ENCODE measurements at regions not wholly inside any gene's neighbourhood (a gene's known extent, or its start where the extent isn't known, plus 50 kb on each side); places are given as distances from the start of the nearest gene placed in this dataset.

DNA sequence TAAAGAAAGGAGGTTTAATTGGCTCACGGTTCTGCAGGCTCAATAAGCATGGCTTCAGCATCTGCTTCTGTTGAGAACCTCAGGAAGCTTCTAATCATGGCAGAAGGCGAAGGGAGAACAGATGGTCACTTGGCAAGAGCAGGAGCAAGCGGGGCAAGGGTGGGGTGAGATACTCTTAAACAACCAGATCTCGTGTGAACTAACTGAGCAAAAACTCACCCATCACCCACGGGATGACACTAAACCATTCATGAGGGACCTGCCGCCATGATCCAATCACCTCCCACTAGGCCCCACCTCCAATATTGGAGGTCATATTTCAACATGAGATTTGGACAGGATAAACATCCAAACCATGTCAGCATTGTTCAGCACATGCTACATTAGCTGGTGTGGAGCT lies 89.1 kb upstream of the HAND1 start:
- no peaks in the 10 kb centered on the region for H3K4me1 Mint-ChIP-seq (ENCODE audit: low read depth, unreplicated experiment)
- H3K4me3 ChIP-seq (ENCODE audit: insufficient read depth, low read depth, low read length) = no peak overlapping the region
- H3K79me2 ChIP-seq (ENCODE audit: insufficient read depth, low read length) = no peaks in the 10 kb centered on the region
- no peaks in the 10 kb centered on the region for H3K4me1 ChIP-seq (ENCODE audit: insufficient read depth, low read length)
- no peak overlapping the region for H3K27ac Mint-ChIP-seq (ENCODE audit: unreplicated experiment)
- H3K36me3 Mint-ChIP-seq (ENCODE audit: low read depth, unreplicated experiment) = no peaks in the 10 kb centered on the region
- peaks cover 25% of the 10 kb centered on the region for H3K27me3 Mint-ChIP-seq (ENCODE audit: low read depth, unreplicated experiment)
- TF ChIP-seq EZH2 (IDR thresholded peaks at IDR 0.05; ENCODE audit: insufficient read depth, low read length) = no peak
- TF ChIP-seq, protein P1, sequence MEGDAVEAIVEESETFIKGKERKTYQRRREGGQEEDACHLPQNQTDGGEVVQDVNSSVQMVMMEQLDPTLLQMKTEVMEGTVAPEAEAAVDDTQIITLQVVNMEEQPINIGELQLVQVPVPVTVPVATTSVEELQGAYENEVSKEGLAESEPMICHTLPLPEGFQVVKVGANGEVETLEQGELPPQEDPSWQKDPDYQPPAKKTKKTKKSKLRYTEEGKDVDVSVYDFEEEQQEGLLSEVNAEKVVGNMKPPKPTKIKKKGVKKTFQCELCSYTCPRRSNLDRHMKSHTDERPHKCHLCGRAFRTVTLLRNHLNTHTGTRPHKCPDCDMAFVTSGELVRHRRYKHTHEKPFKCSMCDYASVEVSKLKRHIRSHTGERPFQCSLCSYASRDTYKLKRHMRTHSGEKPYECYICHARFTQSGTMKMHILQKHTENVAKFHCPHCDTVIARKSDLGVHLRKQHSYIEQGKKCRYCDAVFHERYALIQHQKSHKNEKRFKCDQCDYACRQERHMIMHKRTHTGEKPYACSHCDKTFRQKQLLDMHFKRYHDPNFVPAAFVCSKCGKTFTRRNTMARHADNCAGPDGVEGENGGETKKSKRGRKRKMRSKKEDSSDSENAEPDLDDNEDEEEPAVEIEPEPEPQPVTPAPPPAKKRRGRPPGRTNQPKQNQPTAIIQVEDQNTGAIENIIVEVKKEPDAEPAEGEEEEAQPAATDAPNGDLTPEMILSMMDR (IDR thresholded peaks at IDR 0.05; ENCODE audit: insufficient read depth, low read depth, low read length) = no peak
- no peaks in the 10 kb centered on the region for H4K20me1 ChIP-seq (ENCODE audit: insufficient read depth, low read length)
- no peaks in the 10 kb centered on the region for H3K36me3 ChIP-seq (ENCODE audit: insufficient read depth, low read length)
- H3K9me3 ChIP-seq (ENCODE audit: insufficient read depth, low read depth, low read length) = no peaks in the 10 kb centered on the region
- no peak overlapping the region for H3K9ac ChIP-seq (ENCODE audit: low read length)
- no peak overlapping the region for H3K4me2 ChIP-seq (ENCODE audit: low read length)
- H3K4me3 Mint-ChIP-seq (ENCODE audit: unreplicated experiment) = no peak overlapping the region
- H3K9me3 Mint-ChIP-seq (ENCODE audit: unreplicated experiment) = no peaks in the 10 kb centered on the region
- no peak overlapping the region for H3K27ac ChIP-seq (ENCODE audit: low read depth, low read length)
- DNase-seq (ENCODE audit: low read depth) = no peak
- no peak for FAIRE-seq
- H3K27me3 ChIP-seq (ENCODE audit: insufficient read depth, low read length) = peaks cover 16% of the 10 kb centered on the region
- H2AFZ ChIP-seq (ENCODE audit: low read depth, low read length) = no peak overlapping the region

DNA sequence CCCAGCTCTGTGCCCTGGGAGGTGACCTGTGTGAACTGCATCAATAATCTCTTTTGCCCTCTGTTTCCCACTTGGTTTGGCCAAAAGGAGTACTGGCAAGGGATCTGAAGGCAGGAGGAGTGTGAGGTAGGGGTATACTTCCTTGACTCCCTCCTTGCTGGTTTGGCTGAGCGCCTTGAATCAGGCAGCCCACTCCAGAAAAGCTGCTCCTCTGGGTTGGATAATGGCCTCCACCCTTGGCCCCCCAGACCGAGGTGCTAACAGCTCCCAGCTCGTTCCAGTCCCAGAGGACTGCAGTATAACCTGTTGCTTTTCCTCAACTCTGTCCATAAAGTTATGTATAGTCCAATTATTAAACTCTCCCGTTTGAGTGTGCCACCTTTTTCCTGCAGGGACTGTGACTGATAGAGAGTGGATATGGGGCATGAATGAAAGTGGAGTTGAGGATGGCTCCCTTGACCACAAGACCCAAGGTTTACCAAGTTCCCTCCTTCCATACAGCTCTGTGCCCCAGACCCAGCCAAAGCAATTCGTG lies 88.2 kb upstream of the HAND1 start:
- Histone ChIP-seq H3K27ac (ENCODE audit: low read depth, low read length) (no peak overlapping the region), H3K27me3 (ENCODE audit: insufficient read depth, low read length) (peaks cover 11% of the 10 kb centered on the region), H3K4me2 (ENCODE audit: low read length) (no peak overlapping the region), H4K20me1 (ENCODE audit: insufficient read depth, low read length) (no peaks in the 10 kb centered on the region), H3K4me1 (ENCODE audit: insufficient read depth, low read length) (no peaks in the 10 kb centered on the region), H3K79me2 (ENCODE audit: insufficient read depth, low read length) (no peaks in the 10 kb centered on the region), H3K9me3 (ENCODE audit: insufficient read depth, low read depth, low read length) (no peaks in the 10 kb centered on the region), H3K9ac (ENCODE audit: low read length) (no peak overlapping the region), H3K4me3 (ENCODE audit: insufficient read depth, low read depth, low read length) (no peak overlapping the region), H2AFZ (ENCODE audit: low read depth, low read length) (no peak overlapping the region), H3K36me3 (ENCODE audit: insufficient read depth, low read length) (no peaks in the 10 kb centered on the region)
- FAIRE-seq (no peak), DNase-seq (ENCODE audit: low read depth) (no peak)
- no peak overlapping the region for H3K27ac Mint-ChIP-seq (ENCODE audit: unreplicated experiment)
- no peaks in the 10 kb centered on the region for H3K4me1 Mint-ChIP-seq (ENCODE audit: low read depth, unreplicated experiment)
- no peaks in the 10 kb centered on the region for H3K36me3 Mint-ChIP-seq (ENCODE audit: low read depth, unreplicated experiment)
- TF ChIP-seq EZH2 (IDR thresholded peaks at IDR 0.05; ENCODE audit: insufficient read depth, low read length) = no peak
- TF ChIP-seq, protein P1 (IDR thresholded peaks at IDR 0.05; ENCODE audit: insufficient read depth, low read depth, low read length) = no peak
- no peaks in the 10 kb centered on the region for H3K9me3 Mint-ChIP-seq (ENCODE audit: unreplicated experiment)
- H3K27me3 Mint-ChIP-seq (ENCODE audit: low read depth, unreplicated experiment) = peaks cover 18% of the 10 kb centered on the region
- H3K4me3 Mint-ChIP-seq (ENCODE audit: unreplicated experiment) = no peak overlapping the region

DNA sequence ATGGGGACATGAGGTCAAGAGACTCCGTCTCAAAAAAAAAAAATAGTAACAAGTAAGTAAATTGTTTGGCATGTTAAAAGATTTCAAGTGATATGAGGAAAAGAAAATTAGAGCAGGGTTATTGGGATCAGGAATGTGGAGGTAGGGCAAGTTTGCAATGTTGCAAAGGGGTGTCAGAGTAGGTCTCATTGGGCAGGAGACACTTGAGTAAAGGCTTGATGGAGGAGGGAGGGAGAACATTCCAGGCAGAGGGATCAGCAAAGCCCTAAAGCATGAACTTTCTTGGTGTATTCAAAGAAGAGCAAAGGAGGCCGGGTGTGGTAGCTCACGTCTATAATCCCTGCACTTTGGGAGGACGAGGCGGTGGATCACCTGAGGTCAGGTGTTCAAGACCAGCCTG lies 87.1 kb upstream of the HAND1 start:
- no peaks in the 10 kb centered on the region for H3K9me3 Mint-ChIP-seq (ENCODE audit: unreplicated experiment)
- peaks cover 15% of the 10 kb centered on the region for H3K27me3 Mint-ChIP-seq (ENCODE audit: low read depth, unreplicated experiment)
- DNase-seq (ENCODE audit: low read depth) (no peak), FAIRE-seq (no peak)
- H3K9me3 ChIP-seq (ENCODE audit: insufficient read depth, low read depth, low read length) = no peaks in the 10 kb centered on the region
- peaks cover 6% of the 10 kb centered on the region for H3K27me3 ChIP-seq (ENCODE audit: insufficient read depth, low read length)
- H3K36me3 ChIP-seq (ENCODE audit: insufficient read depth, low read length) = no peaks in the 10 kb centered on the region
- no peak overlapping the region for H3K4me3 ChIP-seq (ENCODE audit: insufficient read depth, low read depth, low read length)
- H2AFZ ChIP-seq (ENCODE audit: low read depth, low read length) = no peak overlapping the region
- H3K4me2 ChIP-seq (ENCODE audit: low read length) = no peak overlapping the region
- H3K36me3 Mint-ChIP-seq (ENCODE audit: low read depth, unreplicated experiment) = no peaks in the 10 kb centered on the region
- H3K27ac Mint-ChIP-seq (ENCODE audit: unreplicated experiment) = no peak overlapping the region
- H4K20me1 ChIP-seq (ENCODE audit: insufficient read depth, low read length) = no peaks in the 10 kb centered on the region
- H3K4me3 Mint-ChIP-seq (ENCODE audit: unreplicated experiment) = no peak overlapping the region
- no peak overlapping the region for H3K9ac ChIP-seq (ENCODE audit: low read length)
- no peaks in the 10 kb centered on the region for H3K4me1 ChIP-seq (ENCODE audit: insufficient read depth, low read length)
- H3K27ac ChIP-seq (ENCODE audit: low read depth, low read length) = no peak overlapping the region
- no peak for TF ChIP-seq EZH2 (IDR thresholded peaks at IDR 0.05; ENCODE audit: insufficient read depth, low read length)
- TF ChIP-seq, protein P1 (IDR thresholded peaks at IDR 0.05; ENCODE audit: insufficient read depth, low read depth, low read length) = no peak
- no peaks in the 10 kb centered on the region for H3K4me1 Mint-ChIP-seq (ENCODE audit: low read depth, unreplicated experiment)
- no peaks in the 10 kb centered on the region for H3K79me2 ChIP-seq (ENCODE audit: insufficient read depth, low read length)
